CD4-positive, alpha-beta T cell (primary cell): ENCODE measurements at regions not wholly inside any gene's neighbourhood (a gene's known extent, or its start where the extent isn't known, plus 50 kb on each side); places are given as distances from the start of the nearest gene placed in this dataset.

Experiments
- ATAC-seq: fragments of 200-7000 bp; cut with Tn5 transposase; one replicate; pipeline ENCODE4 v1.10.0; 2022; ENCODE audit warnings: mild to moderate bottlenecking; ENCODE audit not compliant: poor library complexity
- CTCF ChIA-PET: fragments of 350-600 bp; sonication (Branson Sonifier 250); formaldehyde crosslinking; loops from one replicate; lab custom pipeline; 2021; ENCODE audit warnings: antibody characterized with exemption, inconsistent platforms; lab: Charles Lee
- POLR2A ChIA-PET: fragments of 350-600 bp; sonication (Branson Sonifier 250); formaldehyde crosslinking; loops from one replicate; lab custom pipeline; 2021; ENCODE audit warnings: antibody characterized with exemption, inconsistent platforms; lab: Charles Lee
- DNase-seq, 14 experiments: peaks; one replicate each; pipeline ENCODE4 v3.0.0-alpha.2; 2013 to 2020; ENCODE audit warnings: mixed read lengths in 2 of 14
- H3K27ac ChIP-seq, 2 donors: one replicate each; pipeline versions ENCODE4 v1.5.1 to v1.7.0; 2013; ENCODE audit warnings: low read length in 2 of 2, low read depth in 1 of 2, mild to moderate bottlenecking in 1 of 2
- H3K27me3 ChIP-seq, 2 experiments: 1 replicate in 1 of 2; 2 replicates in 1 of 2; pipeline versions ENCODE4 v1.6.1 to v1.7.0; 2013; ENCODE audit warnings: low read length in 2 of 2, control low read depth in 1 of 2, mild to moderate bottlenecking in 1 of 2, moderate library complexity in 1 of 2; ENCODE audit not compliant: insufficient read depth in 2 of 2, control insufficient read depth in 1 of 2
- H3K36me3 ChIP-seq: one replicate; pipeline ENCODE4 v1.6.1; 2013; ENCODE audit warnings: low read length, control low read depth; ENCODE audit not compliant: insufficient read depth
- H3K4me1 ChIP-seq: one replicate; pipeline ENCODE4 v1.6.1; 2013; ENCODE audit warnings: low read length, control low read depth; ENCODE audit not compliant: insufficient read depth
- H3K4me3 ChIP-seq: one replicate; pipeline ENCODE4 v1.5.1; 2013; ENCODE audit warnings: mild to moderate bottlenecking, low read length, moderate library complexity
- H3K9me3 ChIP-seq, 2 experiments: 1 replicate in 1 of 2; 2 replicates in 1 of 2; pipeline versions ENCODE4 v1.6.1 to v1.7.0; 2013; ENCODE audit warnings: low read length in 2 of 2, mild to moderate bottlenecking in 2 of 2, control low read depth in 1 of 2, moderate library complexity in 1 of 2; ENCODE audit not compliant: control insufficient read depth in 1 of 2, insufficient read depth in 1 of 2
- H3K27ac Mint-ChIP-seq: one replicate; pipeline ENCODE4 v1.8.0; 2020; ENCODE audit warnings: mixed read lengths
- H3K27me3 Mint-ChIP-seq: one replicate; pipeline ENCODE4 v1.8.0; 2021; ENCODE audit warnings: mixed read lengths
- H3K36me3 Mint-ChIP-seq: one replicate; pipeline ENCODE4 v1.8.0; 2021; ENCODE audit warnings: low read depth, mixed read lengths
- H3K4me1 Mint-ChIP-seq: one replicate; pipeline ENCODE4 v1.8.0; 2021; ENCODE audit warnings: low read depth, mixed read lengths
- H3K4me3 Mint-ChIP-seq: one replicate; pipeline ENCODE4 v1.8.0; 2020; ENCODE audit warnings: mild to moderate bottlenecking, mixed read lengths
- H3K9me3 Mint-ChIP-seq: one replicate; pipeline ENCODE4 v1.8.0; 2020; ENCODE audit warnings: mixed read lengths
- intact Hi-C, 2 experiments: fragments of 100-400 bp; cut with DNase I in 1 of 2; cut with micrococcal nuclease in 1 of 2; formaldehyde crosslinking; loops; one replicate each; pipeline versions ENCODE4 v1.15.1 to v1.9.0; 2023 to 2025; cut with DNase I, micrococcal nuclease
- TF ChIP-seq, protein P1 (sequence below): fragments of 200-600 bp; IDR thresholded peaks from one replicate; pipeline ENCODE4 v1.8.0; 2022; ENCODE audit warnings: antibody characterized with exemption, mild to moderate bottlenecking

DNA sequence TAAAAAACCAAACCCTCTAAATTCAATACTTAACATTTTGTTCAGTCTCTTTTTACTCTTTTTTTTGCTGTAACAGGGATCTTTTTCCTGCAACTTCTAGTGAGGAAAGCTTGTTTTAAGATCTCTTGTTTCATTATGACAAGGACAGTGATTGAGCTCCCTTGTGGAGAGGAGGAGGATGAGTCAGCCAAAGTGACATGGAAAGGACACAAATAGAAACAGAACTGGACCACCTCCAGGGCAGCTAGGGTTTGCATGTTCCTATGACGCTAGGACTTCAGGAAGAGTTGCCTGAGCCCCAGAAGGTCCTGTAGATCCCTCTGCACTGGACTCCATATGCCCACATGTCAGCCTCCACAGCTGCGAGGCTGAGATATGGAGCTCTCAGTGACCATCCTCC, 212.6 kb upstream of the FAM78B start:
- no peak for ATAC-seq
- Mint-ChIP-seq H3K4me1 (no peaks in the 10 kb centered on the region), H3K27me3 (peaks cover 13% of the 10 kb centered on the region), H3K36me3 (no peaks in the 10 kb centered on the region), H3K9me3 (no peaks in the 10 kb centered on the region), H3K4me3 (no peak overlapping the region), H3K27ac (no peak overlapping the region)
- Histone ChIP-seq H3K4me1 (no peaks in the 10 kb centered on the region), H3K27me3 (no peaks in the 10 kb centered on the region), H3K36me3 (no peaks in the 10 kb centered on the region), H3K4me3 (no peak overlapping the region), H3K9me3 (no peaks in the 10 kb centered on the region), H3K27ac (no peak overlapping the region)
- no peak for DNase-seq
- intact Hi-C loops = no loop called here
- CTCF ChIA-PET = no interaction called here
- POLR2A ChIA-PET = no interaction called here
- TF ChIP-seq, protein P1, sequence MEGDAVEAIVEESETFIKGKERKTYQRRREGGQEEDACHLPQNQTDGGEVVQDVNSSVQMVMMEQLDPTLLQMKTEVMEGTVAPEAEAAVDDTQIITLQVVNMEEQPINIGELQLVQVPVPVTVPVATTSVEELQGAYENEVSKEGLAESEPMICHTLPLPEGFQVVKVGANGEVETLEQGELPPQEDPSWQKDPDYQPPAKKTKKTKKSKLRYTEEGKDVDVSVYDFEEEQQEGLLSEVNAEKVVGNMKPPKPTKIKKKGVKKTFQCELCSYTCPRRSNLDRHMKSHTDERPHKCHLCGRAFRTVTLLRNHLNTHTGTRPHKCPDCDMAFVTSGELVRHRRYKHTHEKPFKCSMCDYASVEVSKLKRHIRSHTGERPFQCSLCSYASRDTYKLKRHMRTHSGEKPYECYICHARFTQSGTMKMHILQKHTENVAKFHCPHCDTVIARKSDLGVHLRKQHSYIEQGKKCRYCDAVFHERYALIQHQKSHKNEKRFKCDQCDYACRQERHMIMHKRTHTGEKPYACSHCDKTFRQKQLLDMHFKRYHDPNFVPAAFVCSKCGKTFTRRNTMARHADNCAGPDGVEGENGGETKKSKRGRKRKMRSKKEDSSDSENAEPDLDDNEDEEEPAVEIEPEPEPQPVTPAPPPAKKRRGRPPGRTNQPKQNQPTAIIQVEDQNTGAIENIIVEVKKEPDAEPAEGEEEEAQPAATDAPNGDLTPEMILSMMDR = no peak

- Mint-ChIP-seq H3K27ac (no peak overlapping the region), H3K4me3 (no peak overlapping the region), H3K36me3 (no peaks in the 10 kb centered on the region), H3K27me3 (peaks cover 20% of the 10 kb centered on the region), H3K9me3 (no peaks in the 10 kb centered on the region), H3K4me1 (no peaks in the 10 kb centered on the region)
- no peak for DNase-seq
- Histone ChIP-seq H3K36me3 (no peaks in the 10 kb centered on the region), H3K4me1 (no peaks in the 10 kb centered on the region), H3K27ac (no peak overlapping the region), H3K27me3 (peaks cover 0 to 5% of the 10 kb centered on the region in 2 experiments), H3K4me3 (no peak overlapping the region), H3K9me3 (no peaks in the 10 kb centered on the region)
- TF ChIP-seq, protein P1 = no peak
- CTCF ChIA-PET = interaction anchor here (0.9 kb wide), 1 partner anchor 150 kb away, joined by 3 read pairs; no protein-coding TSS in a partner anchor
- POLR2A ChIA-PET = interaction anchor here (1.0 kb wide), 1 partner anchor 10 kb away, joined by 3 read pairs; no protein-coding TSS in a partner anchor
- no peak for ATAC-seq
- intact Hi-C loops = no loop called here
These were observed 216.3 kb upstream of the FAM78B start for GRCh38 chr1:166383137-166383536.

DNA sequence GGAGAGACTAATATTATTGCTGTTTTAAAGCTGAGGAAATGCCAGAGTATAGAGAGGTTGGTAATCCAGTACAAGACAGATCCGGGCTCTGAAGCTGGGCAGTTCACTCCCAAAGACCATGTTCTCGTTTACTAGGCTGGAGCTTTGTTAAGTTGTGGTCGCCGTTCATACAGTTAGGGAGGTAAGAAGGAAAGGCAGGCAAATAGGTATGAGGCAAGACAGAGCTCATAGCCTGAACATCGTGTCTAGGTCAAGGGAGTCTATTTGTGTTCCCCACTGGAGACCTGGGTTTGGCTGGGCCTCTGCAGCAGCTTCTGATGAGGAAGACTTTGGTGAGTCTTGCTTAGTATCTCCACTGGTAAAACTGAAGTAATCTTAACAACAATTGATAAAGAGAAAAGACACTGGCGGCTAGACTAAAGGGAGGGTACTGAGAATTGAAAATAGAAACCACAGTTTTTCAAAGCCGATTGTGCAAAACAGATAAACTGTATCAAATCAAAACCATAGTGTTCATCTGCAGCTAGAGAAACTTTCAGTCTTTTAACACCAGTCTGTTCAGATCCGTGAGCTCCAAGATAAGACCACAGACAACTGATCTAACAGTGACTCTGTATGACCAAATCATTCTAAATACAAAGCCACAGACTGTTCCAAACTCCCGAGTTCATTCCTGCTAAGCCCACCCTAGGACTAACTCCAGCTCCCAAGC, 217.0 kb upstream of the FAM78B start:
- ChIA-PET CTCF (no interaction called here), POLR2A (interaction anchor here (1.0 kb wide), 1 partner anchor 9 kb away, joined by 3 read pairs; no protein-coding TSS in a partner anchor)
- Mint-ChIP-seq H3K4me3 (no peak overlapping the region), H3K9me3 (no peaks in the 10 kb centered on the region), H3K27me3 (peaks cover 21% of the 10 kb centered on the region), H3K4me1 (no peaks in the 10 kb centered on the region), H3K27ac (no peak overlapping the region), H3K36me3 (no peaks in the 10 kb centered on the region)
- ATAC-seq = no peak
- no peaks in the 10 kb centered on the region for H3K4me1 ChIP-seq
- intact Hi-C loops = no loop called here
- TF ChIP-seq, protein P1 = no peak
- H3K36me3 ChIP-seq = no peaks in the 10 kb centered on the region
- no peak overlapping the region for H3K4me3 ChIP-seq
- H3K27me3 ChIP-seq = peaks cover 0 to 5% of the 10 kb centered on the region in 2 experiments
- no peak overlapping the region for H3K27ac ChIP-seq
- no peaks in the 10 kb centered on the region for H3K9me3 ChIP-seq
- DNase-seq = no peak
